ENCODE measurements at regions not wholly inside any gene's neighbourhood (a gene's known extent, or its start where the extent isn't known, plus 50 kb on each side); places are given as distances from the start of the nearest gene placed in this dataset.
"Not testable (repeated sequence)": the region's sequence is repeated elsewhere in the genome, so short reads cannot be mapped to it uniquely, and the experiment has no call there.

DNA sequence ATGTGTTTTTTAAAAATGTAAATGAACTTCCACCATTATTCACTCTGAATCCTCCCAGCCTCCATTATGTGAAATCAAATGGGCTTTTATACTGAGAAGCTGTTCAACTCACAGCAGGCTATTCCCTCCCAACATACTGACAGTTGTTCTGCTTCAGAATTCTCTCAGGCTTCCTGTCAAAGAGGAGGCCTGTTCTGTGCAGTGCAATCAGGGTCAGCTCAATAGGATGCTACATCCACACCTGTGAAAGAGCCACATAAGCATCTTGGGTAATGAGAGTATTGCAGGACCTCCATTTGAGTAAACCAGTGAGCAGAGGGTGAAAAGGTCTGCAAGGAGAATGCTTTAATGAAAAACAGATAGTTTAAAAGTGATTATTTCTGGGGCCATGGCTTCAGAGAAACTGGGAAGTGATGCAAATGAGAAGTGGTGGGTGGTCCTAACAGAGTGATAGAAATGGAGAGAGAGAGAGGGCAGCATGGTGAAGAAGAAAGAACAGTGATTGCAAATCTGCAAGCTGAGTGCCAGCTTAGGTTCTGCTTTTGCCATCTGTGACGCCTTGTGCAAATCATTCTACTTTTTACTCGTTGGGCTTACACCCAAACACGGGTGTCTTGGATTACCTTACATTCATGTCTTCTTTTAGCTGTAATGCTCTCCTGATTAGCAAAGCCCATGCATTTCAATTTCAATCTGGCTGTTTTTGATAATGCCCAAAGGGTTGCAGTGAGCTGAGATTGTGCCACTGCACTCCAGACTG, 202.5 kb upstream of the NMUR2 start:
- in situ Hi-C loops (cut with HindIII; ENCODE audit: low sequenced_read_pairs), result no loop called here

GRCh38 chr5:152608458-152608857, 203.4 kb upstream of the NMUR2 start:
- in situ Hi-C loops (cut with HindIII; ENCODE audit: low sequenced_read_pairs), result no loop called here

DNA sequence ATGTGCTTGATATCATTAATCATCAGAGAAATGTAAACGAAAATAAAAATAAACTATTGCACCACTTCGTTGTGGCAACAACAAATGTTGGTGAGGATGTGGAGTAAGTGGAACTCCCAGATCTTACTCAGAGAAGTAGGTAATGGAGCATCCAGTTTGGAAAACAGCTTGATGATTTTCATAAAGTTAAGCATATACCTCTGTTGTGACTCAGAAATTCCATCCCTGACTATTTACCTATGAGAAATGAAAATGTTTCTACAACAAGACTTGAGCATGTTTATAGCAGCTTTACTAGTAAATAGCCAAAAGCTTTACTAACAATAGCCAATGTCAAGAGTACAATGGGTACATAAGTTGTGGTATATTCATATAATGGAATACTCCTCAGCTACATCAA, 214.7 kb upstream of the NMUR2 start:
- in situ Hi-C loops (cut with HindIII; ENCODE audit: low sequenced_read_pairs), result no loop called here

- in situ Hi-C loops (cut with HindIII; ENCODE audit: low sequenced_read_pairs), result no loop called here
Measured at GRCh38 chr5:152622628-152623027, 217.5 kb upstream of the NMUR2 start.

DNA sequence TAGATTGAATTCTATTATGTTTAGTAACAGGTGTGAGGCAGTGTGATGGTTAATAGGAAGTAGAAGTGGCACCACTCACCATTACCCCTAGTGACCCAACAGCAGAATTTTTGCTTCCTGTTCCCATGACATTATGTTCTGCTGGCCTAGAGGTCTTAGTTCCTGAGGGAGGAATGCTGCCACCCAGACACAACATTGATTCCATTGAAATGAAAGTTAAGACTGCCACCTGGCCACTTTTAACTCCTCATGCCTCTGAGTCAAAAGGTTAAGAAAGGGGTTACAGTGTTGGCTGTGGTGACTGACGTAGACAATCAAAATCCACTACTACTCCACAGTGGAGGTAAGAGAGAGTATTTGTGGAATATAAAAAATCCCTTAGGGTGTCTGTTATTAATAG, 218.9 kb upstream of the NMUR2 start:
- in situ Hi-C loops (cut with HindIII; ENCODE audit: low sequenced_read_pairs), result no loop called here

- in situ Hi-C loops (cut with HindIII; ENCODE audit: low sequenced_read_pairs), result no loop called here
Measured at GRCh38 chr5:152625696-152626095, 220.6 kb upstream of the NMUR2 start.

DNA sequence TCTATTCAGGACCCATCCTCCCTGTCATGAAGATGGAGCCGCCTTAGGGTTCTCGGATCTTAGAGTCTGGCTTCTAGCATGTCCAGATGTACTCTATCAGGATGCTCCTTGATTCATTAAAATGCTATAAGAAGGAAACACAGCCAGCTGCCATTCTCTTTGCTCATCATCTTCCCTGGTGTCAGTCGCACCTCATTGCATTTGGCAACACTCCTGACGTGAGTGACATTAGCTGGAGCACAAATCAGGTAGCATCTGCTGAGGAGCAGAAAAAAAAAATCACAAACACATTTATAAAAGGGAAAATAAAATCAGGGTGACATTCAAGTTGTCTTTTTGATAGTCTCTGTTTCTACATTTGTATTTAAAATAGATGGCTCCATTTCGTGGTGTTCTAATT, 226.1 kb upstream of the NMUR2 start:
- in situ Hi-C loops (cut with HindIII; ENCODE audit: low sequenced_read_pairs), result no loop called here

DNA sequence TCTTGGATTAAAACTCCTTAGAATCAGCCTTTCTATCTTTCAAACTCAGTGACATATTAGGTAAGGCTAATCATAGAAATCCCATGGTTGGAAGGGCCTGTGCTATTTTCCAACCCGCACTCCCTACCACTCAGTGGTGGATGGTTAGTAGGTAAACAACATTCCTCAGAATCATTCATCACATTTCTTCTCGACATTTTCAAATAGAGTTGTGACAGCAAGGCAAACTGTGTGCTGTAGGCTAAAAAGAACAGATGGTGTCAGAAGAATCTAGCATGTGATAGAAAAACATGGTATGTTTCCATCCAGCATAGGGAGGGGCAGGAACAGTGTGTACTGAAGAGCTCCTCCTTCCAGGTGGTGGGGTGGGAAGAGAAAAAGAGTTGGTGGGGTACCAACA, 227.3 kb upstream of the NMUR2 start:
- in situ Hi-C loops (cut with HindIII; ENCODE audit: low sequenced_read_pairs), result no loop called here

DNA sequence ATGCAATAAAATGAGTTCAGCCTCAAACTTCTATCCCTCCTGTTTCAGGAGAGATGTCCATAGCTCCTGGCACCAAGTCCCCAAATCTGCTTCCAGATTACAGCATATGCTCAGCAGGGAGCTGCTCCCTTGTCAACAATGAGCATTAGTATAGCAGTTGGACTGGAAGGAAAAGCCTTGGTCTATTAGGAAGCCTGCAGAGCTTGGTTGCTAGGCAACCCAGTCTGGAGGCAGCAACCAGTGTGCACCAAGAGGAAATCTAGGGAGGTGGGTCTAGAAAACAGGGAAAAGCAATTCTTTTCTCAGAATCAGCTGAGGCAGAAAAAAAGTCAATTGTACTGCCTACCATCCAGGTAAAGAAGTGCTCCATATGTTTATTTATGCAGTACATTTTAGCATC, 229.5 kb upstream of the NMUR2 start:
- in situ Hi-C loops (cut with HindIII; ENCODE audit: low sequenced_read_pairs), result no loop called here

DNA sequence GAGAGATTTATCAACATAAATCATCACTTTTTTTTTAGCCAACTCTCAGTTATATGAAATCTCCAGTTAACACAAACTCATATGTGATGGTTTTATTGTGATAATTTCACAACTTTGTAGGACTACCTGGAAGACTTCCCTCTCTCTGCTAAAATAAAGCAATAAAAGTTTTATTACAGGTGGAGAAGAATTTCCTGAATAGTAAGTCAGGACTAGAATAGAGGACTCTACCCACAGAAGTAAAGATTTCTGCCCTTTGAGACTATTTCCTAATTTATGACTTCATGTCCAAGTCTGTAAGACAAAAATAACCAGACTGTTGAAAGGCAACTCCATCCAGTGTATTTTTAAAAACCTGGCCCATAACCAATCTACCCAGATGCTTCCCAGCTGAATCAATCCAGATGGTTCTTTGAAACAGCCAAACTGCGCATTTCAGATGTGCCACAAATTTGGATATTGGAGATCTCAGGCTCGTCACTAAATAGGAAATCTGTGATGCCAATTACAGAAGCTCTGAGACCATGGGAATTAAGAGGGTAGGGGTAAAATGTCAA, 234.0 kb upstream of the NMUR2 start:
- in situ Hi-C loops (cut with HindIII; ENCODE audit: low sequenced_read_pairs), result no loop called here

DNA sequence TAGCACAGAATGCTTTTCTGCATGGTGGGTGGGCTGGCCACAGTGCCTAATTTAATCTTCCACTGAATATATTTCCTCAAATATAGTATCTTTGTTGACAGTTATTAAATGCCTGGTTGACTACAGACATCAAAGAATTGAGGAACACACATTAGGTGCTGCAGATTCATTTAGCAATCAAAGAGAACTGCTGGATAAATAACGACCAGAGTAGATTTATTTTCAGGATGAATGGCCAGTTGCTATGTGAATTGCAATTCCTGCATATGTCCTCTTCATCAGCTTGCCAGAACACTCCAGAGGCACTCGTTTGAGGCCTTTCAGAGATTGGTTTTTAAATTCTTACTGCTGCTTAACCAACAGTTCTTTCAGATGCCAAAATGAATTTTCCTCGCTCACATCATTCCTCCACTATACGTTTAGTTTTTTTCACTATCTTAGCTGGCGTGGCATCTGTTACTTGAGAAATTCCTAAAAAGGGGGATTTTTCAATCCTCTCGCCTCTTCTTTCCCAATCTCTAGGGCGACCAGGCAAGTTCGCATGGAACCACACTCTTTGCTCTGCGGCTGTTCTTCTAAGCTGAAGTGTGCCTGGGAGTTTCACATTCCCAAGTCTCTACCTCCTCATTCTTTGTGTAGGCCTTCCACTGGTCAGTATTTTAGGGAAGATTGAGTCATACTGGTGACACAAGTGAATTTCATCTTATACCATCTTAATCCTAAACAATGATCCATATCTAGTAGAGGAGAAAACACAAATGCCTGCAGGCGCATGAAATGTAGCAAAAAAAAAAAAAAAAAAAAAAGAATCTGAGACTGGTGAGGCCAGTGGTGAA, 237.1 kb upstream of the NMUR2 start:
- in situ Hi-C loops (cut with HindIII; ENCODE audit: low sequenced_read_pairs), result no loop called here

- in situ Hi-C loops (cut with HindIII; ENCODE audit: low sequenced_read_pairs), result no loop called here
Measured at GRCh38 chr5:152642880-152643279, 237.8 kb upstream of the NMUR2 start.

DNA sequence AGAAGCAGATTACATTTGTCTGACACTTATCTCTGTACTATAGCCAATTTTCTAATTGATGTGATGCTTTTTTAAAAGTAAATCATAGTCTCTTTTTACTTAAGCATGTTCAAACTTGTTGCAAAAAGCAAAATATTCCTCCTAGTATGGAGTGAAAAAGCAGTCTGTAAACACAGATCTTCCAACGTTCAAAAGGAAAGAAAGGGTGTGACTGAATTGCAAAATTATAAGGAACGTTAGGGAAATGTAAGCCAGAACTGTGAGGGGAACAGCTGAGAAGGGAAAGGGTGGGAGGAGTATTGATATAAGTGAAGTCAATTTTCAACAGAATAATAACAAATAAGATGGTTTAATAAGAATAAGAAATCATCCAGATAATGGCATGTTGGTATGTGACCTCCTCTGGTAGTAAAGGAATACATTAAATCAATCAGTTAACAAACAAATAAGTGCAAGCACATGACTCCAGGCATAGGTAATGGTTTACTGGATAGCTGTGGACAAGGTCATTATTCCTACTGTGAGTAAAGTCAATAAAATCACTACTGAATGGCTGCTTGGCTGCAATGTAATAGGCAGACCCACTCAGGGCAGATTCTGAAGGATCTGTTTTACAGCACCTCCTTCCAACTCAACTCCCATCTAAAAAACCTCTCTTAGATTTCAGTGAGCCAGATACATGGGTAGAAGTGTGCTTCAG, 239.1 kb upstream of the NMUR2 start:
- in situ Hi-C loops (cut with HindIII; ENCODE audit: low sequenced_read_pairs), result no loop called here

- in situ Hi-C loops (cut with HindIII; ENCODE audit: low sequenced_read_pairs), result no loop called here
Measured at GRCh38 chr5:152649609-152650008, 244.5 kb upstream of the NMUR2 start.

- in situ Hi-C loops (cut with HindIII; ENCODE audit: low sequenced_read_pairs), result no loop called here
Measured at GRCh38 chr5:152650413-152650812, 245.3 kb upstream of the NMUR2 start.

DNA sequence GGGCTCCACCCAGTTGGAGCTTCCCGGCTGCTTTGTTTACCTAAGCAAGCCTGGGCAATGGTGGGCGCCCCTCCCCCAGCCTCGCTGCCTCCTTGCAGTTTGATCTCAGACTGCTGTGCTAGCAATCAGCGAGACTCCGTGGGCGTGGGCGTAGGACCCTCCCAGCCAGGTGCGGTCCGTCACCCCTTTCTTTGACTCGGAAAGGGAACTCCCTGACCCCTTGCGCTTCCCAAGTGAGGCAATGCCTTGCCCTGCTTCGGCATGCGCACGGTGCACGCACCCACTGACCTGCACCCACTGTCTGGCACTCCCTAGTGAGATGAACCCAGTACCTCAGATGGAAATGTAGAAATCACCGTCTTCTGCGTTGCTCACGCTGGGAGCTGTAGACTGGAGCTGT, 254.4 kb upstream of the NMUR2 start:
- in situ Hi-C loops (cut with HindIII; ENCODE audit: low sequenced_read_pairs), result not testable (repeated sequence)

GRCh38 chr5:152673601-152674000, 268.5 kb upstream of the NMUR2 start:
- in situ Hi-C loops (cut with HindIII; ENCODE audit: low sequenced_read_pairs), result no loop called here

GRCh38 chr5:152674403-152674802, 269.3 kb upstream of the NMUR2 start:
- in situ Hi-C loops (cut with HindIII; ENCODE audit: low sequenced_read_pairs), result no loop called here

- in situ Hi-C loops (cut with HindIII; ENCODE audit: low sequenced_read_pairs), result no loop called here
Measured at GRCh38 chr5:152676196-152676595, 271.1 kb upstream of the NMUR2 start.

DNA sequence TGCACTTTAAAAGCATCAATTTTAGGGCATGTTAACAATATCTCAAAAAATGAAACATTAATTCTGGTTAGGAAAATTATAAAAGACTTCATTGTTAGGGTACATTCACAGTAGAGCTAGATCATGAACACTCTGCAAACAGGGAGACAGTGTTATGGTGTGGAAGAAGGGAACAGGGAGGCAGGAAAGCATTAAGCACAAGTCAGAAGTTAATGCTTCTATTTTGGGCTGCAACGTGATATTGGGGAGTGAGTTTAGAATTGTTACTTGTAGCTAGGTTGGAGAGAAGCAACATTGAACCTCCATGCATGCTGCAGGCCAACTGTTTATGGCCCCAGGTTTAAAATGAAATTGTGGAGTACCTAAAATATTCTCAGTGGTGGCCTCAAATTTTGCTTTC, 278.1 kb upstream of the NMUR2 start:
- in situ Hi-C loops (cut with HindIII; ENCODE audit: low sequenced_read_pairs), result no loop called here

DNA sequence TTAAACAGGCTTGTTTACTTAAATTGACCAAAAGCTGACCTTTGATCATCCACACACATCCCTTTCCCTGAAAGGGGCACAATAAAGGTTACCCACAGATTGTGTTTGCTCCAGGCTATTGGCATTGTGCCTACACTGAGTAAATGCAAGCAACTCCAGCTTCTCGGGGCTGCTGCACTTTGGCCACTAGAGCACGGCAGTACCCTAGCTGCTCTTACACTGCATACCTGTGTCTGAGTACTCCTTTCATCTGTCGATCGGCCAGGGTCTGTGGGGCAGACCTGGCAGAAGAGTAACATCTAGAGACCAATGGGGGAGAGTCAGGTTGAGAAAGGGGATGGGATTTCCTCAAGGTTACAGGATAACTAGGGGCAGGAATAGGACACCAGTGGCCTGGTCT, 281.9 kb upstream of the NMUR2 start:
- in situ Hi-C loops (cut with HindIII; ENCODE audit: low sequenced_read_pairs), result no loop called here

Data from endothelial cell of hepatic sinusoid (primary cell).